NT2/D1 (cell line): ENCODE measurements at regions not wholly inside any gene's neighbourhood (a gene's known extent, or its start where the extent isn't known, plus 50 kb on each side); places are given as distances from the start of the nearest gene placed in this dataset.

Experiments used
- SUZ12 ChIP-seq: IDR thresholded peaks from 2 replicates; pipeline ENCODE4 v1.6.1; 2011; ENCODE audit not compliant: insufficient read length, insufficient read depth; ENCODE audit errors: extremely low read depth
- ZNF274 ChIP-seq: IDR thresholded peaks from 2 replicates; pipeline ENCODE4 v1.6.1; 2011; ENCODE audit warnings: mild to moderate bottlenecking, low read depth, low read length

GRCh38 chrX:9135901-9136510 is 102.1 kb upstream of the FAM9B start:
- TF ChIP-seq ZNF274 = no peak
- TF ChIP-seq SUZ12 = no peak
